MM.1S (cell line): ENCODE measurements at regions not wholly inside any gene's neighbourhood (a gene's known extent, or its start where the extent isn't known, plus 50 kb on each side); places are given as distances from the start of the nearest gene placed in this dataset.

ENCODE experiments used
- CTCF ChIP-seq: fragments of 300-600 bp; sonication (generic); IDR thresholded peaks from 2 replicates; pipeline ENCODE4 v1.5.1; 2016; ENCODE audit warnings: antibody characterized with exemption, low read length, mixed read lengths
- EZH2 ChIP-seq: fragments of 300-600 bp; sonication (generic); optimal IDR thresholded peaks from 2 replicates; pipeline ENCODE3; 2017; ENCODE audit warnings: low read depth, mild to moderate bottlenecking, antibody characterized with exemption, low read length, mixed read lengths
- EZH2phosphoT487 ChIP-seq: fragments of 300-600 bp; sonication (generic); IDR thresholded peaks from 2 replicates; pipeline ENCODE4 v1.6.1; 2018; ENCODE audit warnings: antibody characterized with exemption, low read length

GRCh38 chr3:146827836-146828235, 222.7 kb upstream of the PLSCR5 start:
- TF ChIP-seq CTCF, result no peak
- TF ChIP-seq EZH2, result no peak
- TF ChIP-seq EZH2phosphoT487, result no peak
